ENCODE measurements at regions not wholly inside any gene's neighbourhood (a gene's known extent, or its start where the extent isn't known, plus 50 kb on each side); places are given as distances from the start of the nearest gene placed in this dataset.

DNA sequence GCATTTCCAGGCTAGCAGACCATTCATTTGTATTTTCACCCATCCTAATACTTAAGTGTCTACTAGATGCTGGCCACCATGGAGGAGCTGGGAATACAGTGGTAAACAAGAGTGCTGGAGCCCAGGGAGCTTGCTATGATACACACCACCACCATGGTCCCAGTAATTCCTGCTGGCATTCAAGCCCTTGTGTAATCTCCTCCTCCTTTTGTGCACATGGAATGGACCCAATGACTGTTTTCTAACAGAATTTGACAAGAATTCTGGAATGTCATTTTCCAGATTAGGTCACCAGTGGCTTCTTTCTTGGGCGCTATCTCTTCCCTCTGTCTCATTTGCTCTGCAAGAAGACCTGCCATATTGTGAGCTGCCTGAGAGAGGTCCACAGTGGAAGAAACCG is 552.0 kb downstream of the C6orf118 start:
- Histone ChIP-seq H3K9me2 (replicated peaks; ENCODE audit: insufficient read depth, low read length) (no peaks in the 10 kb centered on the region), H3K4me3 (ENCODE audit: insufficient read depth, low read length, poor library complexity, severe bottlenecking) (no peak overlapping the region), H3K9me3 (ENCODE audit: insufficient read depth, low read length) (no peaks in the 10 kb centered on the region), H3F3A (ENCODE audit: insufficient read depth) (no peaks in the 10 kb centered on the region), H4K20me1 (ENCODE audit: low read depth, low read length) (no peaks in the 10 kb centered on the region), H3K36me3 (ENCODE audit: low read length) (no peaks in the 10 kb centered on the region), H3K9ac (ENCODE audit: low read length) (no peak overlapping the region), H3K4me2 (ENCODE audit: low read depth, low read length, poor library complexity, severe bottlenecking) (no peak overlapping the region), H3K27ac (ENCODE audit: low read depth, low read length) (no peak overlapping the region), H2AFZ (ENCODE audit: low read depth, low read length, severe bottlenecking) (no peak overlapping the region), H3K27me3 (ENCODE audit: low read length) (no peaks in the 10 kb centered on the region), H3K79me2 (ENCODE audit: insufficient read depth, low read length) (no peaks in the 10 kb centered on the region)
- TF ChIP-seq, protein P1, sequence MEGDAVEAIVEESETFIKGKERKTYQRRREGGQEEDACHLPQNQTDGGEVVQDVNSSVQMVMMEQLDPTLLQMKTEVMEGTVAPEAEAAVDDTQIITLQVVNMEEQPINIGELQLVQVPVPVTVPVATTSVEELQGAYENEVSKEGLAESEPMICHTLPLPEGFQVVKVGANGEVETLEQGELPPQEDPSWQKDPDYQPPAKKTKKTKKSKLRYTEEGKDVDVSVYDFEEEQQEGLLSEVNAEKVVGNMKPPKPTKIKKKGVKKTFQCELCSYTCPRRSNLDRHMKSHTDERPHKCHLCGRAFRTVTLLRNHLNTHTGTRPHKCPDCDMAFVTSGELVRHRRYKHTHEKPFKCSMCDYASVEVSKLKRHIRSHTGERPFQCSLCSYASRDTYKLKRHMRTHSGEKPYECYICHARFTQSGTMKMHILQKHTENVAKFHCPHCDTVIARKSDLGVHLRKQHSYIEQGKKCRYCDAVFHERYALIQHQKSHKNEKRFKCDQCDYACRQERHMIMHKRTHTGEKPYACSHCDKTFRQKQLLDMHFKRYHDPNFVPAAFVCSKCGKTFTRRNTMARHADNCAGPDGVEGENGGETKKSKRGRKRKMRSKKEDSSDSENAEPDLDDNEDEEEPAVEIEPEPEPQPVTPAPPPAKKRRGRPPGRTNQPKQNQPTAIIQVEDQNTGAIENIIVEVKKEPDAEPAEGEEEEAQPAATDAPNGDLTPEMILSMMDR (IDR thresholded peaks at IDR 0.05; ENCODE audit: insufficient read depth, low read length, poor library complexity, severe bottlenecking), result no peak
- no peak for TF ChIP-seq EZH2phosphoT487 (conservative IDR thresholded peaks at IDR 0.05; ENCODE audit: low read length)

DNA sequence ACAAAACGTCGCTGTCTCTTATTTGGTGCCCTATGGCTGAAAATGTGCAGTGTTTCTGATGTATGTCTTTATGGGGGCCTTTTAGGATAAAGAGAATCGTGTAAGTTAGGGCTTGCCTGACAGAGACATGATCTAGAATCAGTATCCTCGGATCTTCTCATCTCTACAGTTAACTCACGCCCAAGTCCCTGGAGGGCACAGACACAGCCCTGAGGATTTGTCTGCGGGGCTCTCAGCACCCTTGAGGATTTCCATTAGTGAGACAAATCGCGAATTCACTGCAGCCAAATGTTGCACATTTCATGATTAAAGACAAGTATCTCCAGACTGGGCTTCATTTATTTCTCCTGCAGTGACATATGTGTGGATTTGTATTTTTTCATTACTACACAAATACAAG is 552.7 kb downstream of the C6orf118 start:
- Histone ChIP-seq H3K27me3 (ENCODE audit: low read length) (no peaks in the 10 kb centered on the region), H2AFZ (ENCODE audit: low read depth, low read length, severe bottlenecking) (no peak overlapping the region), H3K4me3 (ENCODE audit: insufficient read depth, low read length, poor library complexity, severe bottlenecking) (no peak overlapping the region), H3K36me3 (ENCODE audit: low read length) (no peaks in the 10 kb centered on the region), H3K9me2 (replicated peaks; ENCODE audit: insufficient read depth, low read length) (no peaks in the 10 kb centered on the region), H3K79me2 (ENCODE audit: insufficient read depth, low read length) (no peaks in the 10 kb centered on the region), H4K20me1 (ENCODE audit: low read depth, low read length) (no peaks in the 10 kb centered on the region), H3K4me2 (ENCODE audit: low read depth, low read length, poor library complexity, severe bottlenecking) (no peak overlapping the region), H3K9me3 (ENCODE audit: insufficient read depth, low read length) (no peaks in the 10 kb centered on the region), H3K9ac (ENCODE audit: low read length) (no peak overlapping the region), H3K27ac (ENCODE audit: low read depth, low read length) (no peak overlapping the region), H3F3A (ENCODE audit: insufficient read depth) (no peaks in the 10 kb centered on the region)
- TF ChIP-seq, protein P1 (IDR thresholded peaks at IDR 0.05; ENCODE audit: insufficient read depth, low read length, poor library complexity, severe bottlenecking), result no peak
- TF ChIP-seq EZH2phosphoT487 (conservative IDR thresholded peaks at IDR 0.05; ENCODE audit: low read length), result no peak

DNA sequence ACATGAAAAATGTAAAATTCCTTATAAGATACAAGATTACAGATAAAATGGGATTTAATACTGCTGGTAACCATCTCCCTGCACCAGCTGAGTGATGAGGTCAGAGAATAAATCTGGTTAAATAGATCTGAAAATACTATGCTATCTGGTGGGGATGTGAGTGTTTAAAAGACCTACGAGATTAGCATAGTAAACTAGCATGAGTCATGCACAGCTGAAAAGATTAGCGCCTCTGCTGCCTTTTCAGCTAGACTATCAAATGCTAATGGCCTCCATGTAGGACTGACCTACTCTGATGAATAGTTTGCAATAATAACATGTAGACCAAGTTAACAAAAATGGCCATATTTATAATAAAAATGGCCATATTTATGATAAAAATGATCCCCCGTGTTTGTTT is 553.3 kb downstream of the C6orf118 start:
- TF ChIP-seq, protein P1 (IDR thresholded peaks at IDR 0.05; ENCODE audit: insufficient read depth, low read length, poor library complexity, severe bottlenecking), result no peak
- TF ChIP-seq EZH2phosphoT487 (conservative IDR thresholded peaks at IDR 0.05; ENCODE audit: low read length), result no peak
- H3F3A ChIP-seq (ENCODE audit: insufficient read depth), result no peaks in the 10 kb centered on the region
- no peak overlapping the region for H3K4me2 ChIP-seq (ENCODE audit: low read depth, low read length, poor library complexity, severe bottlenecking)

More for the DNA sequence above, 553.3 kb downstream of the C6orf118 start:
- no peak overlapping the region for H2AFZ ChIP-seq (ENCODE audit: low read depth, low read length, severe bottlenecking)
- no peaks in the 10 kb centered on the region for H3K36me3 ChIP-seq (ENCODE audit: low read length)
- no peaks in the 10 kb centered on the region for H3K9me2 ChIP-seq (replicated peaks; ENCODE audit: insufficient read depth, low read length)
- H3K4me3 ChIP-seq (ENCODE audit: insufficient read depth, low read length, poor library complexity, severe bottlenecking), result no peak overlapping the region
- no peak overlapping the region for H3K9ac ChIP-seq (ENCODE audit: low read length)
- no peaks in the 10 kb centered on the region for H4K20me1 ChIP-seq (ENCODE audit: low read depth, low read length)
- no peaks in the 10 kb centered on the region for H3K79me2 ChIP-seq (ENCODE audit: insufficient read depth, low read length)
- H3K9me3 ChIP-seq (ENCODE audit: insufficient read depth, low read length), result no peaks in the 10 kb centered on the region
- H3K27me3 ChIP-seq (ENCODE audit: low read length), result no peaks in the 10 kb centered on the region
- H3K27ac ChIP-seq (ENCODE audit: low read depth, low read length), result no peak overlapping the region
